ENCODE measurements at regions not wholly inside any gene's neighbourhood (a gene's known extent, or its start where the extent isn't known, plus 50 kb on each side); places are given as distances from the start of the nearest gene placed in this dataset.
"Not testable (repeated sequence)": the region's sequence is repeated elsewhere in the genome, so short reads cannot be mapped to it uniquely, and the experiment has no call there.

DNA sequence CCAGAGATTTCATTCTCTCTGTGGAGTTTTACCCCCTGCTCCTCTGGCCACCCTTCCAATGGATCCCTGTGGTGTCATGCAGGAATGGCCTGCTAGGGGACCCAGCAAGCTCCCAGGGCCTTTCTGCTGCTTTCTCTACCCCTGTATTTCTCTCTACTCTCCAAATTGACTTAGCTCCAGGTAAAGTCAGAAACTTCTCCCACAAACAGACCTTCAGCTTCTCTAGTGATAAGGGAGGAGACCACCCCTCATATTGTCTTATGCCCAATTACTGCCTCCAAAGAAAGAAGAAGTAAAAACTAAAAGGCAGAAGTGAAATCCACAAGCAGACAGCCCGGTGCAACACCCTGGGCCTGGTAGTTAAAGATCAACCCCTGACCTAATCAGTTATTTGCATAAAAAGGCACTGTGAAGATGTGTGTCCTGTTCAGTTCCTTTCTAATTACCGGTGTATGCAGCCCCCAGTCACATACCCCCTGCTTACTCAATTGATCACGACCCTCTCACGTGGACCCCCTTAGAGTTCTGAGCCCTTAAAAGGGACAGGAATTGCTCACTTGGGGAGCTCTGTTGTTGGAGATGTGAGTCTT lies 104.7 kb upstream of the EPB41L4A start:
- not testable (repeated sequence) for TF ChIP-seq EZH2phosphoT487 (IDR thresholded peaks at IDR 0.05; ENCODE audit: borderline replicate concordance, low read depth, low read length); CTCF (conservative IDR thresholded peaks at IDR 0.05; ENCODE audit: low read length)

All from OCI-LY7 (cell line).